Stimulated activated CD4-positive, alpha-beta T cell treated with anti-CD3 and anti-CD28 coated beads, Interleukin-2, amount 100 ng/mL, for 4 hours (primary cell): ENCODE measurements at regions not wholly inside any gene's neighbourhood (a gene's known extent, or its start where the extent isn't known, plus 50 kb on each side); places are given as distances from the start of the nearest gene placed in this dataset.

Experiments
- DNase-seq: peaks from one replicate; pipeline ENCODE4 v3.0.0-alpha.2; 2020; ENCODE audit warnings: low read depth

- DNase-seq, result no peak
Observed at GRCh38 chr3:193874997-193875593, 260.9 kb upstream of the HES1 start.

GRCh38 chr3:193875601-193876321 is 260.2 kb upstream of the HES1 start:
- DNase-seq, result no peak

DNA sequence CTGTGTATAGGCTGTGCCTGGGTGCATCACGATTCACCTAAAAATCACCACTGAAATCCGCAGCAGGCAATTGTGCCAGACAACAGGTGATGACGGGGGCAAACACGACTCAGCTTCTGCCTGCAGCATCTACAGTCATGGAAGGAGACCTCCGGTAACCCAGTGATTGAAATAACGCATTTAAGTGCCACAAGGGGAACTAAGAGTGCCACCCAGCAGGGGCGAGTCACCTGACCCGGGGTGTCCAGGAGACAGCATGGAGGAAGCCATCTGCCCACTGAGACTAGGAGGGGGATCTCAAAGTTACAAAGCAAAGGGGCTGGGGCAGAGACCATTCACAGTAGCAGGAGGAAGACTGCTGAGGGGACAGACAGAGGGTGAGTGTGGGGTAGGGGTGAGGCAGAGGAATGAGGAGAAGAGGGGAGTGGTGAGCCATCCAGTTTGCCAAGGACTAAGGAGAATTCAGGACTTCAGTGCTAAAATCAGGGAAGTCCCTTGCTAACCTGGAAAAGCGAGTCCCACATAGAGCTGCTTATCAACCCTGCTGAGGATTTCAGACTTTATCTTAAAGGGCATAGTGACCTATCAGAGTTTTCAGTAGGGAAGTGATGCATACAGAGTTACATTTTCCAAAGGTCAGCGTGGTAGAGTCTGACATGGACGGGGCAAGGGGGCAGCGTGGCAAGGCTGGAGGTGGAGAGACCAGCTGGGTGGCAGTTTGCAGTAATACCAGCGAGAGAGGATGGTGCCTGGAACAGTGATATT is 256.7 kb upstream of the HES1 start:
- no peak for DNase-seq

DNA sequence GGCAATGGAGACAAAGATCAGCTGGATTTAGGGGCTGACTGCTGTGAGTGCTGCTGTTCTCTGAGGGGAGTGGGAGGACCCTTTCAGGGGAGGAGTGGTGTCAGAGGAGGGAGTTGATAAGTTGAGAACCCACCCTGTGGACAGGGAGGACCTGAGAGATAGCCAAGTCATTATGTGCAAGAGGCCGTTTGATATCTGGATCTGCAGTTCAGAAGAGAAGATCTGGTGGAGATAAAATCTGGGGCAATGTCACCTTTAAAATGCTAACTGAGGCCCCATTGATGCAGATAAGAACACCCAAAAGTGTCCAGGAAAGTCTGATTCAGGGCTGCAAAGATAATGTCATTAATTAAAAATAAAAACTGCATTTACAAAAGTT is 256.1 kb upstream of the HES1 start:
- no peak for DNase-seq

DNA sequence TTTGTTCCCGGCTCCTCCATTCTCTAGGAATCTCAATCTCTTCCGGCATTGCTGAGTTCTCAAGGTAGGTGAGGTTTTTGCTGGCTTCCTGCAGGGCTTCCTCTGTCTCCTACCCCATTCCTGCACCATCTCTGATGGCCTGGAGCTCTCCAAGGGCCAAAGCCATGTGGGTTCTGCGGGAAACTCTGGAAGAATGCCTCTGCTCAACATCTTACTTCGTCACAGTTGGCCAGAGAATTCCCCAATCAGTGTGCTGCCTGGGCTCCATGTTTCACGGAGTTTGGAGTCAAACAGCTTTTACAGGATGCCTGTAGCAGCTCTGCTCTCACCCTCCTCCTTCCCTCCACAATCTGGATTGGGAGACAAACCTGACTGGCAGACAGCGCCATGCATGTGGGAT is 253.9 kb upstream of the HES1 start:
- no peak for DNase-seq

DNA sequence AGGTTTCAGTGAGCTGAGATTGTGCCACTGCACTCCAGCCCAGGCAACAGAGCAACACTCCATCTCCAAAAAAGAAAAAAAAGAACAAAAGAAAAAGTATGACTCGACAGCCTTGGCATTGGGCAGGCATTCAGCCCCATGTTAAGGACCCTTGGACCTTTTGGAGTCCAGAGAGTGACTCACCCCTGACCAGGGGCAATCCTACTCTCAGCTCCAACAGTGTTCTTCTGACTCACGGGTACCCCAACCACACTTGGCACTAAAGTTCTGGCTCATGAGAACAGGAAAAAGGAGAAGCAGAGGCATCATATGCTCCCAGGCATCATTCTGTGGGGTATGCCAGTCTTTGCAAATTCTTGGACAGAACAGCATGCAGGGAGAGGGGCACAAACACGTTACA is 252.4 kb upstream of the HES1 start:
- no peak for DNase-seq

GRCh38 chr3:193884027-193884426 is 251.9 kb upstream of the HES1 start:
- DNase-seq, result no peak

- DNase-seq, result no peak
Observed at GRCh38 chr3:193884652-193885051, 251.3 kb upstream of the HES1 start.

GRCh38 chr3:193885832-193886231 is 250.1 kb upstream of the HES1 start:
- no peak for DNase-seq

- no peak for DNase-seq
Observed at GRCh38 chr3:193890016-193890897, 245.7 kb upstream of the HES1 start.

DNA sequence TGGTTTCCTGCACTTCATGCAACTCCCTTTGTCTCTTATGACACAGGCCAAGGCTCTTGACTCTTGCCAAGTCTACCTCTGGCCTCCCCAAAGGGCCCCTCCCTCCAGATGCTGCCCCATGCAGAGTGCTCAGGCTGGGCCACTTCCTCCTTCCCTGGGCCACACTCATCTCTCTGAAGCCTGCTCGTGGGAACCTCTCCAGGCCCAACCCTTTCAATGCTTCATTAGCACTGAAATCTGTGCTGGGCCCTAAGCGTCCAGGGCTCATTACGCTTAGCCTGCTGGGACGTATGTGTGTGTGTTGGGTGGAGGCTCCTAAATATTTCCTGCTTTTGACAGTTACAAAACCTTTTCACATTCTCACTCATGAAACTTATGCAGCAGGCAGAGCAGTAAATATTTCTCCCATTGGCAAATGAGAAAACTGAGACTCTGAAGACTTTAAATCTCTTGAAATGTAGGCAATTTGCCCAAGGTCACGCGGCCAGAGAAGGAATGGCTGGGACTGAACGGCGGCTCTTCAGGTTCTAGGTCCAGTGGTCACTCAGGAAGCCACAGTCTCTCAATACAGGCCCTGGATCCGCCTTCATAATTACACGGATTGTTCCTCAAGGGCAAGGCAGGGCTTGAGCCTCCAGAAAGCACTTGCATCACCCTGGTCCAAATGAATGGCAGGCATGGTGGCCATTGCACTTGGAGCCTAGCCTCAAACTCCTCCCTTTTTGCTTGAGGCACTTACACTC is 241.7 kb upstream of the HES1 start:
- no peak for DNase-seq

DNA sequence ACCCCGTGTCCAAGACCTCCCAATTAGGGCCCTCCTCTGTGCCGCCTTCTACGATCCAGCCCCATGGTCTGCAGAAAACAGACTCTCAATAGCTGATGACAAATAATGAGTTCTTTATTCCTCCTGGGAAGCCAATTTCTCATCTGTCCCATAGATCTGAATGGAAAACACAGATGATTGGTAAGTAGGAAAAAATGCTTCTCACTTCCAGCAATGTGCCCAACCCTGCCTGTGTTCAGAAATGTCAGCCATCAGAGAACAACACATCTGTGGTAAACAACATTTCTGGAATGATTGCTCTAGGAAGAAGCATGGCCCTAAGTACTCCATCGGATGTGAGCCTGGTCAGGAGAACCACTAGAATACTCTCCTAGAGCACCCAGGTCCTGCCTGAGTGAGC is 240.5 kb upstream of the HES1 start:
- DNase-seq, result no peak

DNA sequence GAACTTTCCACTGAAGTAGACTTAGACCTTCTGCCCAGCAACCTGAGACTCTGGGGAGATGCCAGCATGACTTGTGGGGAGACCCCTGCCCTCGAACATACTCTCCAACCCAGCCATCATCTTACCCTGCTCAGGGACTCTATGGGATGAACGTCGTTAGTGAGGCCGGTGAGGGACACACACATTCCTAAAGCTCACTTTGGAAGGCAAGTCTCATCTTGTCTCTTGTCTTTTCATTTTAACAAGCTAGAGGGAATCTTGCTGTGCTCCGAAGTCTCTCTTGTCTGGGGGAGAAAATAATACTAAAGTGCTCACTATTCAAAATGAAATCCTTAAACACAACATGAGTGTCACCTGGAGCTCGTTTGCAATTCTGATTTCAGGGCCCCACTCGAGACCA is 239.5 kb upstream of the HES1 start:
- no peak for DNase-seq

DNA sequence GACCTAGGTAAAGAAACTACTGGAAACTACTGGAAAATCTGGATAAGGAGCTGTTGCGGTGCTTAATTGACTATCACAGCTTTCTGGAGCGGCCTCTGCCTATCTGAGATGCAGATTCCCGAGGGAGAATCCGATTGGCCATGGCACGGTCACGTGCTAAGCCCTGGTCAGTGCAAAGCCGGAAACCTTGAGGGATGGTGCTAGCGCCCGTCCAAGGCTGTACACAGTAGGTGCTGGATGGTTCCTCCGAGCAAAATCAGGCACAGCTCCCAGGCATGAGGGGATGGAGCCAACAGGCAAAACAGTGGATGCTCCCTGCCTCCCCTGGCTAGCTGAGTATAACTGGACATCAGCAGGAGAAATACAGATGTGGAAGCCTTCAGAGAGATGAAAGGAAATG is 238.7 kb upstream of the HES1 start:
- DNase-seq, result no peak

DNA sequence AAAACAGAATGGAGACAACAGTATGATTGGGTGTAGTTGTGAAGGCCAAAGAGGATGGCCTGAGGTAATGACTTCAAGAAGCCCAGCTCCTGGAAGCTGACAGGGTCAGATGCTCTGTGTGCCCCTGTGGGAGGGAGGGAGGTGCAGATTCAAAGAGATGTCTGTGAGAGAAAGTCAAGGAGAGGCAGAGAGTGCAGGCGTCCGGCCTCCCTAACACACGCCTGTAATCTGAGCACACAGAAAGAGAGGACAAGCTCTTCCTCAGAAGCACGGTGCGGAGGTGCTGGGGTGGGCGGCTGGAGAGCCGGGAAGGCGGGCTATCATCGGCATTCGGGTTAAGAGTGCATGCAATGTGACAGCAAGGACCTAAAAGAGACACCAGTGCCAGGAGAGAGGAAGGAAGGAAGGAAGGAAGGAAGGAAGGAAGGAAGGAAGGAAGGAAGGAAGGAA is 238.2 kb upstream of the HES1 start:
- DNase-seq, result no peak

DNA sequence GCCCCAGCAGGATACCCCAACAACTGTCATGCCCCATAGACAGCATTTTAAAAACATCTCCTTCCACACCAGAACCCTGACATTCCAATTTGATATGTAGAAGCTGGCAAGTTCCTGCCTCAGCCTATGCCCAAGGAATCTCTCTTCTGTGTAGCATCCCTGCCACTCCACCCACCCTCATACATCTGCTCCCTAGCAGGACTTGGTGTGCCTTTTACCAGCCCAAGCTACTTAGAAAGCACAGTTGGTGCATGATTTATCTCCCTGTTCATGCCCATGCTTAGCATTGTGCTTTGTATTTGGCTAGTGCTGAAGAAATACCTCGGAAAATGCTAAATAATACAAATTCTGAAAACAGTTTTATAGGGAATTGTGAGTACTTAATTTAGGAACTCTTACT is 236.9 kb upstream of the HES1 start:
- DNase-seq, result no peak

- no peak for DNase-seq
Observed at GRCh38 chr3:193901007-193901406, 234.9 kb upstream of the HES1 start.

GRCh38 chr3:193902607-193903511 is 233.1 kb upstream of the HES1 start:
- no peak for DNase-seq

DNA sequence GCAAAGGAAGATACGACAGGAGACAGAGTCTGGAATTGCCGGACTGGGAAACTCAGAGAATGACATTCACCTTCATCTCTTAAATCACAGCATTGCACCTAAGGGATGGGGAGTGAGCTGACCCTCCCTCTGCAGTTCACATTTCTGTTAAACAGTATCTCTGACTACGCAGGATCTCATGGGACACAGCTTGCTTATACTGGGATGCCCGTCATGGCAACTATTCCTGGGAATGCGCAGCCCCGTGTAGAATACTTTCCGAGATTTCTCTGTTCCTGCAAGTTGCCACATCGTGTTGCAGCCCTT is 232.5 kb upstream of the HES1 start:
- no peak for DNase-seq

DNA sequence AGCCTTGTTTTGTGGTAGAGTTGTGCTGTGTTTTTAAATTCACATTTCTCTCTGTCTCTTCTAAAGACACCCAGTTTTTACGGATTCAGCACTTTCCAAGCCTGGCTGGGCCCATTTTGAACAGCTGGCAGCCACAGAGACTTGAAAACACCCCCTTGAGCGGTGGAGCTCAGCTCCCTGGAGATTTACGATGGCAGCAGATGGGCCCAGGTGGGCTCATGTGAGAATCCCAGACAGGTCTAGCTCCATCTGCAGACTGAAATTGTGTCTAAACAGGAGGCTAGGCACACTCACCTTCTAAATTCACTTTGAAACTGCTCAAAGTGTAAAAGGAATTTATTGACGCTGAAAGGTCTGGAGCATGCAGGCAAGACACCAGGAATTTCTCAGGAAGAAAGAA is 232.0 kb upstream of the HES1 start:
- no peak for DNase-seq
